ENCODE measurements at regions not wholly inside any gene's neighbourhood (a gene's known extent, or its start where the extent isn't known, plus 50 kb on each side); places are given as distances from the start of the nearest gene placed in this dataset.

DNA sequence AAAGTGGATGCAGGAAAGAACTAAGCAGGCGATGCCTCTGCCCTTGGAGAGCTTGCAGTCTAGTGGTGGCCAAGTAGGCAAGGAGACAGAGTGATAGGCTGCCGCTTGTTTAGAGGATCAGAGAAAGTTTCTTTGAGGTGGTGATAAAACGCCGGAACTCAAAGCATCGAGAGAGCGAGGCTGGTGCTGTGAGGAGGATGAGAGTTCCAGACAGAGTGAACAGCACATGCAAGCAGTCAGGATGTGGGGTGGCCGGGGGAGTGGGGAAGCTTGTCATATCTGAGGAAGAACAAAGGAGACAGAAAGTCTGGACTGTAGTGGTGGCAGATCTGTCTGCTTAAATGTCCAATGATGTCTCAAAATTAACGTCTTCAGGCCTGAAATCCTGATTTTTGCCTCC, 319.7 kb downstream of the SNAPC1 start:
- peaks cover 7% of the 10 kb centered on the region for H3K9me3 ChIP-seq (ENCODE audit: severe bottlenecking)
- no peaks in the 10 kb centered on the region for H3K36me3 ChIP-seq
- TF ChIP-seq, protein P1, sequence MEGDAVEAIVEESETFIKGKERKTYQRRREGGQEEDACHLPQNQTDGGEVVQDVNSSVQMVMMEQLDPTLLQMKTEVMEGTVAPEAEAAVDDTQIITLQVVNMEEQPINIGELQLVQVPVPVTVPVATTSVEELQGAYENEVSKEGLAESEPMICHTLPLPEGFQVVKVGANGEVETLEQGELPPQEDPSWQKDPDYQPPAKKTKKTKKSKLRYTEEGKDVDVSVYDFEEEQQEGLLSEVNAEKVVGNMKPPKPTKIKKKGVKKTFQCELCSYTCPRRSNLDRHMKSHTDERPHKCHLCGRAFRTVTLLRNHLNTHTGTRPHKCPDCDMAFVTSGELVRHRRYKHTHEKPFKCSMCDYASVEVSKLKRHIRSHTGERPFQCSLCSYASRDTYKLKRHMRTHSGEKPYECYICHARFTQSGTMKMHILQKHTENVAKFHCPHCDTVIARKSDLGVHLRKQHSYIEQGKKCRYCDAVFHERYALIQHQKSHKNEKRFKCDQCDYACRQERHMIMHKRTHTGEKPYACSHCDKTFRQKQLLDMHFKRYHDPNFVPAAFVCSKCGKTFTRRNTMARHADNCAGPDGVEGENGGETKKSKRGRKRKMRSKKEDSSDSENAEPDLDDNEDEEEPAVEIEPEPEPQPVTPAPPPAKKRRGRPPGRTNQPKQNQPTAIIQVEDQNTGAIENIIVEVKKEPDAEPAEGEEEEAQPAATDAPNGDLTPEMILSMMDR (IDR thresholded peaks at IDR 0.05; ENCODE audit: low read depth, low read length), result no peak
- no peak overlapping the region for H3K4me3 ChIP-seq (ENCODE audit: low read depth, low read length)
- no peak overlapping the region for H3K27ac ChIP-seq
- DNase-seq, result no peak
- no peaks in the 10 kb centered on the region for H3K27me3 ChIP-seq (ENCODE audit: insufficient read depth, low read depth, severe bottlenecking)

DNA sequence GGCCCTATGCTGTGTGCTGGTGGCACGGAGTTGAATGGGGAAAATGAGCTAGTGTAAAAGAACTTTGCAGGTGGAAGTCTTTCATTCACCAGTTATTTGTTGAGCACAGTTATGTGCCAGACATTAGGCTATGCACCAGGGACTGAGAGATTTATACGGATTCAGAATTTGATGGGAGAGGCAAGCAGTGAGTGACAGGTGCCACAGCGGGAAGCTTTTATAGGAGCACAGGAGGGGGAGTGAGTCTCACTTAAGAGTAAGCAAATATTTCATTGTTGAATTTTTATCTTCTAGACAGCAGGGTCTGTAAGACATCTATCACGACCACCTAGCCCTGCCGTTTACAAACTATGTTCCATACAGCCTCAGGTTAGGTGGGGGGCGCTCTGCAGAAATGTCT, 320.6 kb downstream of the SNAPC1 start:
- TF ChIP-seq, protein P1 (IDR thresholded peaks at IDR 0.05; ENCODE audit: low read depth, low read length), result no peak

DNA sequence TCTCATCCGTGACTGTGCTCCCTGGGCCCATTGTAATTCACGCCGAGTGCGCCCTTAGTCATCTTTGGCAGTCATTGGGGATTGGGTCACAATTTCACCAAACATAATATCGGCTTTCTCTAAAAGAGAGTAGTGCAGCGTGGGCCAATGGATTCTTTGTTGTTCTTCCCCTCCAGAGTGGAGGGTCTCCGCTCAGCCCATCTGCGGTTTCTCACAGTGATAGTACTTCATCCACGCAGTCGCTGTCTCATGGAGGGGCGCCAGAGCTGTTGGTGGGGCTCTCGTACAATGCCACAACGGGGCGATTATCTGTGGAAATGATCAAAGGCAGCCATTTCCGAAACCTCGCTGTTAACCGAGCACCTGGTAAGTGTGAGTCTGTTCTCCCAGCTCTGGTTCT, 321.8 kb downstream of the SNAPC1 start:
- no peak for DNase-seq
- H3K27ac ChIP-seq, result no peak overlapping the region
- TF ChIP-seq, protein P1 (IDR thresholded peaks at IDR 0.05; ENCODE audit: low read depth, low read length), result no peak
- H3K36me3 ChIP-seq, result no peaks in the 10 kb centered on the region
- H3K27me3 ChIP-seq (ENCODE audit: insufficient read depth, low read depth, severe bottlenecking), result no peaks in the 10 kb centered on the region
- H3K9me3 ChIP-seq (ENCODE audit: severe bottlenecking), result peaks cover 7% of the 10 kb centered on the region
- H3K4me3 ChIP-seq (ENCODE audit: low read depth, low read length), result no peak overlapping the region

More for the DNA sequence above, 320.6 kb downstream of the SNAPC1 start:
- Histone ChIP-seq H3K36me3 (no peaks in the 10 kb centered on the region), H3K27me3 (ENCODE audit: insufficient read depth, low read depth, severe bottlenecking) (no peaks in the 10 kb centered on the region), H3K4me3 (ENCODE audit: low read depth, low read length) (no peak overlapping the region), H3K27ac (no peak overlapping the region), H3K9me3 (ENCODE audit: severe bottlenecking) (peaks cover 7% of the 10 kb centered on the region)
- no peak for DNase-seq

DNA sequence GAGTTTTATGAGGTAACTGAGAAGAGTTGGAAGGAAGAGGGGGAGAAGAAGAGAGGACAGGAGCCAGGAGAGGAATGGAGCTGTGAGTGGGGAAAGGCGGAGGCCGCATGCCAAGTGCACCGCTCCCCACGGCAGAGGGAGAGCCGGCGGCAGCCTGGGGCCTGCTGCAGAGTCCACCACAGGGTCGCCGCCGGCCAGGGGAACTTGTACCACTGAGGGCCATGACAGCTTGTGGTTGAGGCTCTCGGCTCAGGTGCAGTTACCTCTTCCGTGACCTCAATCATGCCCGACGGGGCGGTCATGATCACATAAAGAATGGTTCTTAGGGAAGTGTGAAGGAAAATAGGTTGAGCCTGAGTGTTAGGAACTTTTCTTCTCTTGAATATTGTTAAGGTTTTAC, 325.0 kb downstream of the SNAPC1 start:
- no peak overlapping the region for H3K27ac ChIP-seq
- H3K27me3 ChIP-seq (ENCODE audit: insufficient read depth, low read depth, severe bottlenecking), result no peaks in the 10 kb centered on the region
- no peak overlapping the region for H3K4me3 ChIP-seq (ENCODE audit: low read depth, low read length)
- TF ChIP-seq, protein P1 (IDR thresholded peaks at IDR 0.05; ENCODE audit: low read depth, low read length), result no peak
- H3K36me3 ChIP-seq, result no peaks in the 10 kb centered on the region
- peaks cover 7% of the 10 kb centered on the region for H3K9me3 ChIP-seq (ENCODE audit: severe bottlenecking)
- DNase-seq, result no peak

DNA sequence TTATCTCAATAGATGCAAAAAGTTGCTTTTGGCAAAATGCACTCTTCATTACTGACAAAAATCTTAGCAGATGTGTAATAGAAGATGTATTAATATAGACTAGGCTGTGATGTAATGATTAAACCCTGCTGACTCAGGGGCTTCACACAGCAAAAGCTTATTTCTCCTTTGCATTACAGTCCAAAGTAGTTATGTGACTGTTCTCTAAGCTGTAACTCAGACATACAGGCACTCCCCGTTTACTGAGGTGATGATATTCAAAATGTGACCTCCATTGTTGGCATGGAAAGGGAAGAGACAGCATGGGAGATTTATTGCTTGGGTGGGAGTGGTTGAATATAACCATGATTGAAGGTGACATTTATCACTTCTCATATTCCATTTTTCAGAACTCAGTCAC, 331.5 kb downstream of the SNAPC1 start:
- Histone ChIP-seq H3K27me3 (ENCODE audit: insufficient read depth, low read depth, severe bottlenecking) (no peaks in the 10 kb centered on the region), H3K9me3 (ENCODE audit: severe bottlenecking) (peaks cover 5% of the 10 kb centered on the region), H3K27ac (no peak overlapping the region), H3K4me3 (ENCODE audit: low read depth, low read length) (no peak overlapping the region), H3K36me3 (no peaks in the 10 kb centered on the region)
- TF ChIP-seq, protein P1 (IDR thresholded peaks at IDR 0.05; ENCODE audit: low read depth, low read length), result no peak
- no peak for DNase-seq

DNA sequence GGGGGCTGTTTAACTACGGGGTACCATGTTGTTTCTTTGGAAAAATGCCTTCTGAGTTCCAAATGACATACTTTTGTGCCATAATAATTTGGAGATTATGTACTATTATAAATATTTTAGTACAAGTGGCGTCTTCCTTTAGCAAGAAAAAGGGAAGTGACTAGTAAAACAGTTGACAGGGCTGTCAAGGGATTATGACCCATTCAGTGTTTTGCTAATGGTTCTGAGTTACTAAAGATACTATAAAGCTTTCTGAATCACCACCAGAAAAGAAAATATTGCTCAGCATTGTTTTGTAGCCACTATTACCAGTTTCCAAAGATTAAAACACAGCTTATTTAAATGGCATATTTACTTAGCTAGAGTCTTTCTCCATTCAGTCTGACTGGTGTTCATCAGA, 334.9 kb downstream of the SNAPC1 start:
- H3K9me3 ChIP-seq (ENCODE audit: severe bottlenecking), result peaks cover 5% of the 10 kb centered on the region
- TF ChIP-seq, protein P1 (IDR thresholded peaks at IDR 0.05; ENCODE audit: low read depth, low read length), result no peak
- H3K27ac ChIP-seq, result no peak overlapping the region
- H3K27me3 ChIP-seq (ENCODE audit: insufficient read depth, low read depth, severe bottlenecking), result no peaks in the 10 kb centered on the region
- no peak overlapping the region for H3K4me3 ChIP-seq (ENCODE audit: low read depth, low read length)
- DNase-seq, result no peak
- H3K36me3 ChIP-seq, result no peaks in the 10 kb centered on the region
